ENCODE measurements at regions not wholly inside any gene's neighbourhood (a gene's known extent, or its start where the extent isn't known, plus 50 kb on each side); places are given as distances from the start of the nearest gene placed in this dataset.

DNA sequence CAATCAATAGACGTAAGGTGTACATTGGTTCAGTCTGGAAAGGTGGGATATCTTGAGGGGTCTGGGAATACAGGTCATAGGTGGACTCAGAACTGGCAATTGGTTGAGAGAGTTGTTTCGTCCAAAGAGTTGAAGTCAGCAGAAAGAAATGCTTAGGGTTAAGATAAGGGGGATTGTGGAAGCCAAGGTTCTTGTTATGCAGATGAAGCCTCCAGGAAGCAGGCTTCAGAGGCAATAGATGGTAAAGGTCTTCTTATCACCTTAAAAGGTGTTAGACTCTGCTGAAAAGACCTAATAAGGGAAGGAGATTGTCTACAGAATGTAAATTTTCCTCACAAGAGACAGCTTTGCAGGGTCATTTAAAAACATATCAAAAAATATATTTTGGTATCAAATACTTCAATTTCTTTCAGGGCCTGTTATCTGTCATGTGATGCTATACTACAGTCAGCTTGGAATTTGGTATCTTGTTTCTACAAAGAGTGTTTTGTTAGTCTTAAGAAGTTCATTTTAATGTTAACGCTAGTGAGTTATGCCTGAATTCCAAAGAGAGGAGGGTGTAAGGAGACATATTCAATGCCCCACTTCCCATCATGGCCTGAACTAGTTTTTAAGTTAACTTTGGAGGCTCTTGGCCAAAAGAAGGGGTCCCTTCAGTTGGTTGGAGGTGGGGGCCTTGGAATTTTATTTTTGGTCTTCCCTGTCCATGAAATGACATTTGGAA is 378.2 kb upstream of the ROBO2 start:
- TF ChIP-seq, protein P1, sequence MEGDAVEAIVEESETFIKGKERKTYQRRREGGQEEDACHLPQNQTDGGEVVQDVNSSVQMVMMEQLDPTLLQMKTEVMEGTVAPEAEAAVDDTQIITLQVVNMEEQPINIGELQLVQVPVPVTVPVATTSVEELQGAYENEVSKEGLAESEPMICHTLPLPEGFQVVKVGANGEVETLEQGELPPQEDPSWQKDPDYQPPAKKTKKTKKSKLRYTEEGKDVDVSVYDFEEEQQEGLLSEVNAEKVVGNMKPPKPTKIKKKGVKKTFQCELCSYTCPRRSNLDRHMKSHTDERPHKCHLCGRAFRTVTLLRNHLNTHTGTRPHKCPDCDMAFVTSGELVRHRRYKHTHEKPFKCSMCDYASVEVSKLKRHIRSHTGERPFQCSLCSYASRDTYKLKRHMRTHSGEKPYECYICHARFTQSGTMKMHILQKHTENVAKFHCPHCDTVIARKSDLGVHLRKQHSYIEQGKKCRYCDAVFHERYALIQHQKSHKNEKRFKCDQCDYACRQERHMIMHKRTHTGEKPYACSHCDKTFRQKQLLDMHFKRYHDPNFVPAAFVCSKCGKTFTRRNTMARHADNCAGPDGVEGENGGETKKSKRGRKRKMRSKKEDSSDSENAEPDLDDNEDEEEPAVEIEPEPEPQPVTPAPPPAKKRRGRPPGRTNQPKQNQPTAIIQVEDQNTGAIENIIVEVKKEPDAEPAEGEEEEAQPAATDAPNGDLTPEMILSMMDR (IDR thresholded peaks at IDR 0.05 in 2 of 3, conservative IDR thresholded peaks at IDR 0.05 in 1 of 3; ENCODE audit: control insufficient read depth in 2 of 3, extremely low read depth in 1 of 3, insufficient read depth in 1 of 3, low read depth in 3 of 3, low read length in 3 of 3), result no peak
- TF ChIP-seq CEBPB (IDR thresholded peaks at IDR 0.05; ENCODE audit: borderline replicate concordance in 1 of 2, low read depth in 2 of 2, low read length in 2 of 2), result no peak
- no peak for TF ChIP-seq ZBTB40 (IDR thresholded peaks at IDR 0.05; ENCODE audit: borderline replicate concordance)
- TF ChIP-seq BHLHE40 (IDR thresholded peaks at IDR 0.05; ENCODE audit: borderline replicate concordance in 1 of 2, low read depth in 2 of 2, low read length in 1 of 2), result no peak
- no peak for TF ChIP-seq POLR2AphosphoS5 (IDR thresholded peaks at IDR 0.05; ENCODE audit: low read length)
- no peak for TF ChIP-seq TAF1 (IDR thresholded peaks at IDR 0.05; ENCODE audit: borderline replicate concordance, low read depth, low read length)
- TF ChIP-seq SREBF2 (IDR thresholded peaks at IDR 0.05; ENCODE audit: low read length), result no peak
- TF ChIP-seq ETV6 (conservative IDR thresholded peaks at IDR 0.05 in 1 of 2, IDR thresholded peaks at IDR 0.05 in 1 of 2; ENCODE audit: borderline replicate concordance in 1 of 2, low read depth in 1 of 2), result no peak
- TF ChIP-seq, protein P2, sequence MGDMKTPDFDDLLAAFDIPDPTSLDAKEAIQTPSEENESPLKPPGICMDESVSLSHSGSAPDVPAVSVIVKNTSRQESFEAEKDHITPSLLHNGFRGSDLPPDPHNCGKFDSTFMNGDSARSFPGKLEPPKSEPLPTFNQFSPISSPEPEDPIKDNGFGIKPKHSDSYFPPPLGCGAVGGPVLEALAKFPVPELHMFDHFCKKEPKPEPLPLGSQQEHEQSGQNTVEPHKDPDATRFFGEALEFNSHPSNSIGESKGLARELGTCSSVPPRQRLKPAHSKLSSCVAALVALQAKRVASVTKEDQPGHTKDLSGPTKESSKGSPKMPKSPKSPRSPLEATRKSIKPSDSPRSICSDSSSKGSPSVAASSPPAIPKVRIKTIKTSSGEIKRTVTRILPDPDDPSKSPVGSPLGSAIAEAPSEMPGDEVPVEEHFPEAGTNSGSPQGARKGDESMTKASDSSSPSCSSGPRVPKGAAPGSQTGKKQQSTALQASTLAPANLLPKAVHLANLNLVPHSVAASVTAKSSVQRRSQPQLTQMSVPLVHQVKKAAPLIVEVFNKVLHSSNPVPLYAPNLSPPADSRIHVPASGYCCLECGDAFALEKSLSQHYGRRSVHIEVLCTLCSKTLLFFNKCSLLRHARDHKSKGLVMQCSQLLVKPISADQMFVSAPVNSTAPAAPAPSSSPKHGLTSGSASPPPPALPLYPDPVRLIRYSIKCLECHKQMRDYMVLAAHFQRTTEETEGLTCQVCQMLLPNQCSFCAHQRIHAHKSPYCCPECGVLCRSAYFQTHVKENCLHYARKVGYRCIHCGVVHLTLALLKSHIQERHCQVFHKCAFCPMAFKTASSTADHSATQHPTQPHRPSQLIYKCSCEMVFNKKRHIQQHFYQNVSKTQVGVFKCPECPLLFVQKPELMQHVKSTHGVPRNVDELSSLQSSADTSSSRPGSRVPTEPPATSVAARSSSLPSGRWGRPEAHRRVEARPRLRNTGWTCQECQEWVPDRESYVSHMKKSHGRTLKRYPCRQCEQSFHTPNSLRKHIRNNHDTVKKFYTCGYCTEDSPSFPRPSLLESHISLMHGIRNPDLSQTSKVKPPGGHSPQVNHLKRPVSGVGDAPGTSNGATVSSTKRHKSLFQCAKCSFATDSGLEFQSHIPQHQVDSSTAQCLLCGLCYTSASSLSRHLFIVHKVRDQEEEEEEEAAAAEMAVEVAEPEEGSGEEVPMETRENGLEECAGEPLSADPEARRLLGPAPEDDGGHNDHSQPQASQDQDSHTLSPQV (IDR thresholded peaks at IDR 0.05), result no peak
- no peak for TF ChIP-seq RAD21 (IDR thresholded peaks at IDR 0.05; ENCODE audit: insufficient read depth, low read depth, low read length)
- TF ChIP-seq SMAD1 (IDR thresholded peaks at IDR 0.05; ENCODE audit: low read depth, partially characterized antibody), result no peak
